Activated T-cell treated with anti-CD3 and anti-CD28 coated beads for 4 hours (primary cell): ENCODE measurements at regions not wholly inside any gene's neighbourhood (a gene's known extent, or its start where the extent isn't known, plus 50 kb on each side); places are given as distances from the start of the nearest gene placed in this dataset.
"Not testable (repeated sequence)": the region's sequence is repeated elsewhere in the genome, so short reads cannot be mapped to it uniquely, and the experiment has no call there.

Source experiments
- DNase-seq: peaks from one replicate; pipeline ENCODE4 v3.0.0-alpha.2; 2020

DNA sequence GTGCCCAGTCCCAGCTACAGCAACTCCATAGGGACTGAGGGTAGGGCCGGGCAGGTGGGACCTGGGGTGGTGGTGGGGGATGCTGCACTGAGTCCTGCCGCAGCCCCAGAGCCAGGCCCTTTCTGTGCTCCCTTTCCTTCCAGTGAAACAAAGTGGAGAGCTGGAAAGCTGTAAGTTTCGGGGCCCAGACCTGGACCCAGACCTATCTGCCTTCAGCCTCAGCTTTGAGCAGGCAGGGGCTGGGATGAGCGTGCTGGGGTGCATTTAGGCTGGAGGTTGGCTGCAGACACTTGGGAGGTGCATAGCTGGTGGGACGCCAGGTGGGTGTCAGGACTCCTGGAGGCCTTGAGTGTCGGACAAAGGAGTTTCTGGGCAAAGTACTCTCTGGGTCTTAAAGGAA is 92.7 kb upstream of the C1orf174 start:
- no peak for DNase-seq

DNA sequence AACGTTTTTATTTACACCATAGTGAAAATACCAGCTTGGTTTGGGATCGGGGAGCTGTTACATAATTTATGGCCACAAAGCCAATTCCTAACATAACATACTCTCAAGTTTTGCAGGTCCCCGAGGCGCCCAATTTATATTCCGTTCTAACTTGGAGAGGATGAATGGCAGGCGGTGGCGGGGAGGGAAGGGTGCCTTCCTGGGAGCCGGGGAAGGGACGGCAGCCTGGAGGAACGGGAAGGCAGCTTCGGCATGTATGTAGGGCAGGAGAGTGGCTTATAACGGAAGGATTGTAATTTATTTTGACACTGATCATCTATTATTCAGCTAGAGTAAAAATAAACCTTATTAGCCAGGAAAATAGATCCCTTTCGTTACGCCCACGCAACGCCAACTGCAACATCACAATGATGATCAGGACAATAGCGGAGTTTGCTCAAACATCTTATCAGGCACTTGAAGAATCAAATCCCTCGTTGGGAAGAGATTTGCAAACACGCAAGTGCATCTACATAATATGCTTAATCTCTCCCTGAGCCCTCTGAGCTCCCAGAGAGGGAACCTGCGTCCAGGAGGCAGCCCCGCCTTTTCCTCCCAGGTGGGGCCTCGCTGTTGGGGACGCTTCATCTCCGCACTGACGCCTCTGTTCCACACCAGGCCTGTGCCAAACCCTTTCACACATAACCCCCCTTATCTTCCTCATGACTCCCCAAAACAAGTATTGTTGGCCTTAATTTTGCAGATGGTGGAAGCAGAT is 93.7 kb upstream of the C1orf174 start:
- no peak for DNase-seq

DNA sequence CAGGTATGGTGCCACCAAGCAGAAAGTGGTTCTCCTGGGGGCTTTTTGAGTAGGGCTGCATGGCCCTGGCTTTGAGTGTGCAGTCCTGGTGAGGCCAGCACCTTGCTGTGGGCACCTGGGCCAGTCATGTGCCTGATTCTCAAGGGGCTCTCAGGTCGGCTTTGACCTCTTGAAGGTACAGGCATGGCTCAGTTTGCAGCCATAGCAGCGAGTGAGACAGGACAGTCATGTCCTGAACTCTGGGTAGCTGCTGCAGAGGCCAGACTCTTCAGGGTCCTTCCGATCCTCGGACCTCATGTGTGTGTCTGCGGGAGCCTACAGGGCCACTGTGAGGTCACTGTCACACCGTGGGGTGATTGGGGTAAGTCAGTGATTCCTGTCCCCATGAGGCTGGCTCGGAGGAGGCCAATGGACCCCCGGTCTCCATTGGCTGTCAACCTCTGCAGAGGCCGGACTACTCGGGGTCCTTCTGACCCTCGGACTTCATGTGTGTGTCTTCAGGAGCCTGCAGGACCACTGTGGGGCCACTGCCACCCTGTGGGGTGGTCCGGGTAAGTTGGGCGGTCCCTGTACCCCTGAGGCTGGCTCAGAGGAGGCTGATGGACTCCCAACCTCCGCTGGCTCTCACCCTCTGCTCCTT is 95.2 kb upstream of the C1orf174 start:
- no peak for DNase-seq

DNA sequence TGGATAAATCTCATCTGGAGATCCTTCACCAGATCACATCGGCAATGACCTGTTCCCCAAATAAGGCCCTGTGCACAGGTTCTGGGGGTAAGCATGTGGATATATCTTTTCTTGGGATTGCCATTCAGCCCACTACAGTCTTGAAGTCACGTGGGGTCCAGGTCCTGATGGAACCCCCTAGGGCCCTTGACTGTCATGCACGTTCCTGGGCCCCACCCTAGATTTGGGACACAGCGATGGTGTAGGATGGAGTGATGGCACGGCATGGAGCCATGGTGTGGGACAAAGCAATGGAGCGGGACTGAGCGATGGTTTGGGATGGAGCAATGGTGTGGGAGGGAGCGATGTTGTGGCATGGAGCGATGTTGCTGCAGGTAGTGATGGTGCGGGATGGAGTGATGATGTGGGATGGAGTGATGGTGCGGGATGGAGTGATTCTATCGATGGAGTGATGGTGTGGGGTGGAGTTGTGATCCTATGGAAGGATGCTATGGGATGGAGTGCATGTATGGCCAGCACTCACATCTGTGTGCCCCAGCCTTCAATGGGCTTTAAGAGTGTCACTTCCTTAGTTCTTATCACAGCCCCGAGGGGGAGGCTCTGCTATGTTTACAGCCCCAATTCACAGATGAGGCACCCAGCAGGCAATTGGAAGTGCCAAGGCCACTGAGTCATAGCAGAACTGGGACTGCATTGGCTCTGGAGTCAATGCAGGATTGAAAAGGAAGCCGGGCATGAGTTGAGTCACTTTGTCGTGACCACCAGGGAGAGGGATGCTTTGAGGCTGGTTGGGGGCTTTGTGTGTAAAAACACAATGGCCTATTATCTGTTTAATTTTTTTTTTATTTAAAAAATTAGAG is 97.0 kb upstream of the C1orf174 start:
- DNase-seq, result no peak

DNA sequence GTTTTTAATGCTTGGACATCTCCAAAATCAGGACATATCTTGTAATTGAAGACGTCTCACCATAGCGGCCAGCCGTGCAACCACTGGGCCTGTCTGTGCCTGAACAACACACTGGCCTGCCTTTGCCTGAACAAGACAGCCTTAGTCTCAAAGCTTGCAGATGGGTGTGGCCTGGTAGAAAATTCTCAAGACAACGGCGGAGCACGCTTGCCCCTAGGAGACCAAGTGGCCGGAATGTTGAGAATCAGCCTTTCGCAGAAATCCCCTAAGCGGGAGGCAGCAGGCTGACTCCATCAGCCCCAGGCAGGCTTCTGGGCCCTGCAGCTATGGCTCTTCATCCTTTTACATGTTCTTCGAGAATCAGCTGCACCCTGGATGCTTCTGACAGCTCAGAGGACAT is 98.0 kb upstream of the C1orf174 start:
- DNase-seq, result no peak

DNA sequence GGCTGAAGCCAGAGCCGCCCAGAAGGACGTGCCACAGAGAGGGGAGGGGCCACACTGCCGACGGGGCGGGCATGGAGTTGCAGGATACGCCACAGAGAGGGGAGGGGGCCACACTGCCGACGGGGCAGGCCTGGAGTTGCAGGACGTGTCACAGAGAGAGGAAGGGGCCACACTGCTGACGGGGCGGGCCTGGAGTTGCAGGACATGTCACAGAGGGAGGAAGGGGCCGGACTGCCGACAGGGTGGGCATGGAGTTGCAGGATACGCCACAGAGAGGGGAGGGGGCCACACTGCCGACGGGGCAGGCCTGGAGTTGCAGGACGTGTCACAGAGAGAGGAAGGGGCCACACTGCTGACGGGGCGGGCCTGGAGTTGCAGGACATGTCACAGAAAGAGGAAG is 99.4 kb upstream of the C1orf174 start:
- not testable (repeated sequence) for DNase-seq

DNA sequence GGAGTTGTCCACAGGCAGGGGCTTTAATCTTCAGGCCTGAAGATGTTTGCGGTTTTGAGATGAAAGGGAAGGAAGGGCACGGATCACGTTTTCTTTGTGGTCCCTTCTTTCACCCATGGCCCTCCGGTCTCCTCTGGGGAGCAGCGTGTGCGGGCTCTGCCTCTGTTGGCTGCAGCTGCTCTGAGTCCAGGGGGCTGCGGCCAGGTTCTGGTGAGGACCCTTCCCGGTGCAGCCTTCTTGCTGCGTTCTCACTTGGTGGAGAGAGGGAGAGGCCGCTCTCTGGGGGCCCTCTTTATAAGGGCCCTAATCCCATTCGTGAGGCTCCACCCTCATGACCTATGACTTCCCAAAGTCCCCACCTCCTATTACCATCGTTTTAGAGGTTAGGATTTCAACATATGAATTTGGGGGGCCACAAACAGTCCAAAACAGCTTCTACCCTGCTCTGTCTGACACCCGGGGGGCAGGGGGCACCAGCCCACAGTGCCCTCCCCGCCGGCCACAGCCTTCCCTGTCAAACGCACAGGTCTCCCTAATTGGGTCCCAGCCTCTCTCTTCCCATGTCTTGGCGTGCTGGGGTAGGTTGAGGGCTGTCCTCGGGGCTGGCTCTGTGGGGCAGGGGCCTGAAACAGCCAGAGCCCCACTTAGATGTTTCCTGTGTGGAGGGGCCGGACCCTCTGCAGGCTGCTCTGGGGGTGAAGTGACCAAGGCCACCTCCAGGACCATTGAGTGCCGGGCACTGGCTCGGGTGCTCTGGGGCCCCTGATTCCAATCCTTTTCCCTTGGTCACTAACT is 100.1 kb upstream of the C1orf174 start:
- no peak for DNase-seq

DNA sequence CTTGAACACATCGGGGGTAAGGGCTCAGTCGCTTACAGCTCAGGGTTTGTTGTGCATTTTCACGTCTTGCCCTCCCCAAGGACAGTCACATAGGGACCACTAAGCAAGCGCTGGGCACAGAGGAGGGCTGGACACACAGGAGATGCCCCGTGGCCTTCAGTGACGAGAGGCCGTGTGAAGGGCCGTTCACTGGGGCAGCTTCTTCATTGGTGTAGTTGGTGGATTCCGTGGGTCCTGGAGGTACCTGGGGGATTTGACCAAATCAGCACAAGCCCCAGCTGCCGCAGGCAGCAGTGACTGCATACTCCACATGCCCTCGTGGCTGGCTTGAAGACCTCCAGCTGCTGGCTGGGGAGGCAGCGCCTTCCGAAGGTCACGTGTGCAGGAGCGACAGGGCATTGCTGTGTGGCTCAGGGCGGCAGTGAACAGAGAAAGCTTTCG is 100.8 kb upstream of the C1orf174 start:
- DNase-seq, result no peak

DNA sequence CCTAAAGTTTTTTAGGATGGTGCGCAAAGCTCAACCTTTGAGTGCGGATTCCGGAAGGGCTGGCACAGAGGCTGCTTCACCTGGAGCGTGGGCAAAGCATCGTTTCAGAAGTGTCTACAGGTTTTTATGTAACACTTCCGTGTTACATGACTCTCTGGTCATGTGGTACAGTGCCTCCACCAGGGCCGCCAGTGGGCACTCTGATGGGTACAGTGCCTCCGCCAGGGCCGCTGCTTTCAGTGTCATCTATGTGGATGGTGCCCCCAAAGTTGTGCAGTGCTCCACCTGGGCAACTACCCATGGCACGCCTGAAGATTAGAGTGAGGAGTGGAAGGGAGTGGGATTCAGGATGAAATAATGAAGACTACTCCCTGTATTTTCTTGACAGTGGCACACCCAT is 101.4 kb upstream of the C1orf174 start:
- no peak for DNase-seq

DNA sequence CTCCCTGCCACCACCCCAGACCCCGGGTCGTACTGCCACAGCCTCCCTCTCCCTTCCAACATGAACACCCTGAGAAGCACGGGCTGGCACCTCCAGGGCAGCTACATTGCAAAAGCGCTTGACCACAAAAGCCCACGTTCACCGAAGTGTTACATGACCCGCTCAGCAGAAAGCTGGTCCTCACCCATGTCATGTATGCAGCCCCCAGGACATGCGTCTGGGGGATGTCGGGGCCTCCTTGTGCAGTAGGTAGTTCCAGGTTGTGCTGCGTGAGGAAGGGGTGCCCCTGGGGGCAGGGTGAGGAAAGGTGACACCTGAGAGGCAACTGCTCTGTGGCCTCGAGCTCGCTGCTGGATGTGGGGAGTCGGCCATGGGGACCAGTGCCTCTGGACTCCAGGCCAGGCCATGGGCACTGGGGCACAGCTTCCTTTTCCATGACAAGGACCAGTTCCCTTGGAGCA is 102.0 kb upstream of the C1orf174 start:
- no peak for DNase-seq

DNA sequence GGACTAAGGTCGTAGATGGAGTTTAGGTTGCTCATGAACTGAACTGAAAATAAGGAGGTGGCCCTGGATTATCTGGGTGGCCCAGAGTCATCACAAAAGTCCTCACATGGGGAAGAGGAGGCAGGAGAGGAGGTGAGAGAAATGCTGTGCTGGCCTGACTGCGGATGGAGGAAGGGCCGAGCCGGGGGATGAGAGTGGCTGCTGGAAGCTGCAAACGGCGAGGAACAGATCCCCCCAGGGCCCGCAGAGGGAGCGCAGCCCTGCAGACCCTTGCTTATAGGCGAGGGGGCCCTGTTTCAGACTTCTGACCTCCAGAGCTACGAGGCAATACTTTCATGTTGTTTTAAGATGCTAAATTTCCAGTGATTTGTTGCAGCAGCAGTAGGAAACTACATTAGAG is 102.7 kb upstream of the C1orf174 start:
- DNase-seq, result no peak

DNA sequence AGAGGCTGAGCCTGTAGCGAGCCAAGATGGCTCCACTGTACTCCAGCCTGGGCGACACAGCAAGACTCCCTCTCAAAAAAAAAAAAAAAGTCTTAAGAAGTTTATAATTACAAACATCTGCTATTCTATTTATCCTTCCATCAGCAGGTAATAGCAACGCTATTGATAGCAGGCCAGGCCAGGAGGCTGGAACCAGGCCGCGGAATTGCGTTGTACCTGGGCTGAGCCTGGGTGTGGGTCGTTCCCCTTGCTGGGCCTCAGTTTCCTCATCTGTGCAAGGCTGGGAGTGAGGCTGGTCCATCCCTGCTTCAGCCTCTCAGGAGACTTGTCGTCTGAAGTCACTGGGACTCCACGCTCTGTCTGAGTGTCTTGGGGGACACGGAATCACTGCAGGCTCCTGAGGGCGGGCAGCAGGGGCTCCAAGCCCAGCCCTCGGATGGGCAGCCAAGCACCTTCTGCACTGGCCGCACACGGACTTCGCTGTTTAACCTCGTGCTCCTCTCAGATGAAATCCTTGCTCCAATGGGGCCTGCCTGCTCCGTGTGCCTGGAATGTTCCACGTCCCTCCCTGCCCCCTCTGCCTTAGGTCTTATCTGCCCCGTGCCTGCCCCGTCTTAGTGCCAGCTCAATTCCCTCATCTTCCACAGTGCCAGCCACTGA is 103.9 kb upstream of the C1orf174 start:
- DNase-seq, result no peak

DNA sequence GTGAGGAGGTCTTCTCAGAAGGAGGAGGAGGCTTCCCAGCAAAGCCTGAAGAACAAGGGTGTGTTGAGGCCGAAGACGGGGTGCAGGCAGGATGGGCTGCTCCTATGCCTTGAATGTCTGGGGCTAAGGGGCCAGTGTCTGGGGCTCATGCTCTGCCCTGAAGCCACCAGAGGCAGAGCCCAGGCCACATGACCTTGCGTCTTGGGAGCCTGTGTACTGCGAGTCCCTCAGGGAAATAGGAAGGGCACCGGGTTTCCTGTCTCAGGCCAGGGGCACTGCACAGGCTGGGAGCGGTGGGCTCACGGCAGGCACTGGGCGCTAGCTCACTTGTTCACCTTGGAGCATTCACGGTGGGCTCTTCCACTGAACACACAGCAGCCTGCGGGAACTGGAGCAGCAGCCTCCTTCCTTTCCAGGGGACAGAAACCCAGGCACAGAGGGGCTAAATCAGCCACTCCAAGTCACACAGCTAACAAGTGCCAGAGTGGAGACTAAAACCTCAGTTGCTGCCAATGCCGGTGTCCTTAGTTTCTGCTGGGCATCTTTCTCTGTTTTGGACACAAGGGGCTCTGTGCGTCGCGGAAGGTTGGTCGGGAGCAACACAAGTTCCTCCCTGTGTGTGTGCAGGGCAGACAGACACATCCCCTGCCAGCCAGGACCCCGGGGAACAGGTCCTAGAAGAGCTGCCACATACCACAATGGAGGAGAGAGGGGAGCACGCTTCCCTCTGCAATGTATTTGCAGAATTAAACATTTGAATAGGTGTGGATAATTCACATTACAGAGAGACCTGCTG is 104.8 kb upstream of the C1orf174 start:
- no peak for DNase-seq

DNA sequence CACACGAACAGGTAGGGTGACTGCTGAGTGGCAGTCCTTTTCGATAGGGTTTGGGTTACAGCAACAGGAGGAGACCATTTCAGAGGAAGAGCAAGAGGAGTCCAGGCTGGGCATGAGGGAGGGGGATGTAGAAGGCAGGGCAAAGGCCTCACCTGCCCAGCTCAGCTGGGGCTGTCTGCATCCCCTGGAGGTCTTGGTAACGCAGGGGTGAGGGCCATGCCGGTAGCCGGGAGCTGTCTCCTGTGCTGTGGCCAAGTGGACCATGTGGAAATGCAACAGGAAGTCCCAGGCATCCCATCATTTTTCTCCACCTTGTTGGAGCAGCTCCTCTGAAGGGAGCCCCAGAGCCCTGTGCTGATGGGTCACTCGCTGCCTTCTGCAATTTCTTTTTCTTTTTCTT is 105.4 kb upstream of the C1orf174 start:
- DNase-seq, result no peak

DNA sequence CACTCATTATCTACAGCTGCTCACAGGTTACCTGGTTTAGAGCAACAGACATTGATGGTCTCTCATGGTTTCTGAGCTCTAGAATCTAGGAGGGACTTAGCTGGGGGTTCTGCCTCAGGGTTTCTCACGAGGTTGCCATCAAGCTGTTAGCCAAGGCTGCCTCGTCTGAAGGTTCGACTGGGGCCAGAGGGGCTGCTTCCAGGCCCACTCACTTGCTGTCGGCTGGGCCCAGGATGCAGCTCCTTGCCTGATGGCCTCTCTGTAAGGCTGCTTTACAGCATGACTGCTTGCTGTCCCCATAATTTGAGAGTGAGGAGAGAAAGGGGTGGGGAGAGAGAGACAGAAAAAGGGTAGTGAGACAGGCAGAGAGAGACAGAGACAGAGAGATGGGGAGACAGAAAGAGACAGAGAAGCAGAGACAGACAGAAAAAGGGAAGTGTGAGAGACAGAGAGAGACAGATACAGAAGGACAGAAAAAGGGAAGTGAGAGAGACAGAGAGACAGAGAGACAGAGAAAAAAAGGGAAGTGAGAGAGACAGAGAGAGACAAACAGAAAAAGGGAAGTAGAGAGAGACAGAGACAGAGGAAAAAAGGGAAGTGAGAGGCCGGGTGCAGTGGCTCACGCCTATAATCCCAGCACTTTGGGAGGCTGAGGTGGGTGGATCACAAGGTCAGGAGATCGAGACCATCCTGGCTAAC is 106.8 kb upstream of the C1orf174 start:
- DNase-seq, result no peak

DNA sequence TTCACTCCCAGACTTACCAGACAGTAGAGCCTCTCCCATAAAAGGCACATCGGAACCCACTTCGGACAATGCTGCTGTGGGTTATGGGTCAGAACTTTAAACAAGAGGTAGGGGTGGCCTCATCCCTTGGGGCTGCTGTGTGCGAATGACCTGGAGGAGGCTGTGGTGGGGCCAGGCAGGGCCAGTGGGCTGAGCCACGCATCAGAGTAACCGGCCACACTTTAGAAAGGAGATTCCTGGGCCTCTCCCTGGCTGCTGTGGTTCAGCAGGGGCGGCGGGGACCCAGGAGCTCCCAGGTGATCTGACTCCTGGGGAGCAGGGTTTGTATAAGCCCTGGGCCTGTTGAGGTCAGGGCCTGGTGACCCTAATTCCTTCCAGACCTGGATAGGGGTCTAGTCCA is 110.2 kb upstream of the C1orf174 start:
- no peak for DNase-seq

DNA sequence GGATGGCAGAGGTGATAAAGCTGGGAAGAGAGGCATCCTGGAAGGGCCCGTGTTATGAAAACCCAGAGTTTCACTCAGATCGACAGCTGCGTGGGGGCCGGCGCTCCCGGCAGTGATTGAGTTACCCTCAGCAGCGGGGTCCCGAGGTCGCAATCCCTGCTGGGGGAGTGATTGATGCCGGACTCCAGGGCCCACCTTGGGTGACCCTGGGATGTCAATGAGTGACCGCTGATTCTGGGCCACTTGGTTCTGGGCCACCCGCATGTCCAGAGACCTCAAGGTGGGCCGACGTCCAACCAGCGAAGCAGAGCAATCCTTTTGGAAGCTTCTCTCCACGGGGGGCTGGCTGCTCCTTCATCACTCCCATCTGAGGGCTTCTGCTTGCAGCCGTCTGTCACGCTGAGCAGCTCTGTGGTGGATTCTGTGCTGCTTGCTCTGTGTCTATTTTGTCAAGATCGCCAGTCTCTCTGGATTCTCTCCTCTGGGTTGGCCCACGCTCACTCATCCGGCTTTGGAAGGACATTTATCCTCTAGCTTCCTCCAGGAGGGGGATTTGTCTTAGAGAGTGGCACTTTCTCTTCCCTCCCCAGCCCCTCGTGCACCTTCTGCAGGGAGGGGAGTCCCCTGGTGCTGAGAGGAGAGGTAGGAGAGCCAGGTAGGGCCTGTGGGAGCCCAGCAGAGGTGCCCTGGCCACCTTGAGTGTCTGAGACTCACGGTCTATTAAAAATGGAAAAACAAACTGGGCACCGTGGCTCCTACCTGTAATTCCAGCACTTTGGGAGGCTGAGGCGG is 110.9 kb upstream of the C1orf174 start:
- no peak for DNase-seq

DNA sequence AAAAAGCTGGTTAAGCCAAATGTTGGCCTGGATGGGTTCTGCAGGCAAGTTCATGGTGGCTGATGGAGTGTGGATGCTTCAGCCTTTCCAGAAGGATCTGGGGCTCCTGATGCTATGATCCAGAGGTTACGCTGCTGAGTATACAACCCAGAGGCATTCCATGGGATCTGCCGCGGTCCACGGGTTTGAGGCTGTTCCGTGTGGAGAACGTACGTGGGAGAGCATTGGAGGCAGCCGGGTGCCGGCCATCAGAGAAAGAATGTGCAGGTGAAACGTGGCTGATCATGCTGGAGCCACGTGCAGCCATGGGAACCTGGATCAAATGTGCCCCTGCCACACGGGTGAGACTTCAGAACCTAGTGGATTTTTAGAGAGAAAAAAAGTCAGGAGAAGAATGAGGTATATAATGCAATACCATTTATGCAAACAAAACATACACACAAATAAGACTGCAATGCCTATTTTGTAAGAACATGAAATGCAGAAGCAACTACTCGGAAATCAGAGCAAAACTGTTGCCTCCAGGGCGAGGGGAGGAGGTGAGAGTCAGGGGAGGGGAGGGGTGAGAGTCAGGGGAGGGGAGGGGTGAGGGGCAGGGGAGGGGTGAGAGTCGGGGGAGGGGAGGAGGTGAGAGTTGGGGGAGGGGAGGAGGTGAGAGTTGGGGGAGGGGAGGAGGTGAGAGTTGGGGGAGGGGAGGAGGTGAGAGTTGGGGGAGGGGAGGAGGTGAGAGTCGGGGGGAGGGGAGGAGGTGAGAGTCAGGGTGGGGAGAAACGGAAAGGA is 116.5 kb upstream of the C1orf174 start:
- DNase-seq, result no peak
